SK-N-SH (cell line): ENCODE measurements at regions not wholly inside any gene's neighbourhood (a gene's known extent, or its start where the extent isn't known, plus 50 kb on each side); places are given as distances from the start of the nearest gene placed in this dataset.

Source experiments
- CHD2 ChIP-seq: fragments of 150-350 bp; IDR thresholded peaks from 2 replicates; pipeline ENCODE4 v1.6.1; 2018; ENCODE audit warnings: low read length; ENCODE audit not compliant: partially characterized antibody
- EZH2phosphoT487 ChIP-seq: fragments of 200-600 bp; sonication (generic); IDR thresholded peaks from 2 replicates; pipeline ENCODE4 v1.6.1; 2017; ENCODE audit warnings: low read depth, mixed run types, mild to moderate bottlenecking, antibody characterized with exemption, moderate library complexity, borderline replicate concordance
- GATA2 ChIP-seq: sonication (generic); formaldehyde crosslinking; IDR thresholded peaks from 2 replicates; pipeline ENCODE4 v1.5.0; 2020; ENCODE audit warnings: mild to moderate bottlenecking, missing genetic modification reagents
- RCOR1 ChIP-seq: fragments of 150-350 bp; IDR thresholded peaks from 2 replicates; pipeline ENCODE4 v1.6.1; 2017; ENCODE audit warnings: antibody characterized with exemption, low read length
- RFX5 ChIP-seq: IDR thresholded peaks from 2 replicates; pipeline ENCODE4 v1.6.1; 2012; ENCODE audit warnings: mild to moderate bottlenecking, improper control_type of control experiment, low read length
- TAF1 ChIP-seq: IDR thresholded peaks from 2 replicates; pipeline ENCODE4 v1.6.1; 2012; ENCODE audit warnings: low read depth, mild to moderate bottlenecking, low read length, moderate library complexity, borderline replicate concordance
- YY1 ChIP-seq: IDR thresholded peaks from 2 replicates; pipeline ENCODE4 v1.4.0; 2012; ENCODE audit warnings: low read depth, mild to moderate bottlenecking
- TF ChIP-seq, protein P1 (sequence below): fragments of 200-600 bp; sonication (generic); IDR thresholded peaks from 2 replicates; pipeline ENCODE4 v1.6.1; 2017; ENCODE audit warnings: antibody characterized with exemption, mild to moderate bottlenecking, moderate library complexity
- TF ChIP-seq, protein P2 (sequence below): IDR thresholded peaks from 2 replicates; pipeline ENCODE4 v1.6.1; 2012; ENCODE audit warnings: mild to moderate bottlenecking, low read depth, low read length, moderate library complexity
- TF ChIP-seq, protein P3 (sequence below): IDR thresholded peaks from 2 replicates; pipeline ENCODE4 v1.4.0; 2012; ENCODE audit warnings: low read depth, borderline replicate concordance
- TF ChIP-seq, protein P4 (sequence below): IDR thresholded peaks from 2 replicates; pipeline ENCODE4 v1.4.0; 2012; ENCODE audit warnings: low read depth, borderline replicate concordance

DNA sequence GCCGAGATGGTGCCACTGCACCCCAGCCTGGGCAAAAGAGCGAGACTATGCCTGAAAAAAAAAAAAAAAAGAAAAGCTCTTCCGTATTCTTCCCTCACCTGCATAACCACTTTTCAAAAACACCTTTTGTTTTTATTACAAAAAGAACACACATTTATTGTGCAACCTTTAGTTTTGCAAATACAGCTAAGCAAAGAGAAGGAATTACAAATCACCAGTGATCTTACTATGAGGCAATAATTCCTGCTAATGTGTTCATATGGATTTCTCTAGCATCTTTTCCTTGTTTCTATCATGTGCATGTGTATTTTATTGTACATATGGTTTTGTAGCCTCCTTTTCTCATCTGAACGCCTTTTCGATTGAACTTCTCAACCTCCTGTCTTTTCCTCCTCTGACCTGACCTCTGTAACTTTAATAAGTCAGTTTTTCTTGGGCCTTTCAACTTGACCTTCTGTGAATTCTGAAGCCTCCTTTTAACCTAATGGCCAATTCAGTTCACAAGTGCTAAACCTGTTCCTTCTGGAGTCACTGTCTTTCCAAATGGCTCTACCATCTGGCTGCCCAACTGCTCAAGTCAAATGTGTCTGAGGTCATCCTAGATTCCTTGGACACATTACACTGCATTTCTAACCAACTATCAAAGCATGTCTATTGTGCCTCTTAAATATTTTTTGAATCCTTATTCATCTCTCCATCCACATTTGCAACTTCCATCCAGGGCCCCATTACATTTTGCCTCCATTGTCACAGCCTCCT, 59.1 kb upstream of the DAPL1 start:
- TF ChIP-seq CHD2: no peak
- TF ChIP-seq, protein P1, sequence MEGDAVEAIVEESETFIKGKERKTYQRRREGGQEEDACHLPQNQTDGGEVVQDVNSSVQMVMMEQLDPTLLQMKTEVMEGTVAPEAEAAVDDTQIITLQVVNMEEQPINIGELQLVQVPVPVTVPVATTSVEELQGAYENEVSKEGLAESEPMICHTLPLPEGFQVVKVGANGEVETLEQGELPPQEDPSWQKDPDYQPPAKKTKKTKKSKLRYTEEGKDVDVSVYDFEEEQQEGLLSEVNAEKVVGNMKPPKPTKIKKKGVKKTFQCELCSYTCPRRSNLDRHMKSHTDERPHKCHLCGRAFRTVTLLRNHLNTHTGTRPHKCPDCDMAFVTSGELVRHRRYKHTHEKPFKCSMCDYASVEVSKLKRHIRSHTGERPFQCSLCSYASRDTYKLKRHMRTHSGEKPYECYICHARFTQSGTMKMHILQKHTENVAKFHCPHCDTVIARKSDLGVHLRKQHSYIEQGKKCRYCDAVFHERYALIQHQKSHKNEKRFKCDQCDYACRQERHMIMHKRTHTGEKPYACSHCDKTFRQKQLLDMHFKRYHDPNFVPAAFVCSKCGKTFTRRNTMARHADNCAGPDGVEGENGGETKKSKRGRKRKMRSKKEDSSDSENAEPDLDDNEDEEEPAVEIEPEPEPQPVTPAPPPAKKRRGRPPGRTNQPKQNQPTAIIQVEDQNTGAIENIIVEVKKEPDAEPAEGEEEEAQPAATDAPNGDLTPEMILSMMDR: no peak
- no peak for TF ChIP-seq TAF1
- no peak for TF ChIP-seq EZH2phosphoT487
- TF ChIP-seq, protein P2, sequence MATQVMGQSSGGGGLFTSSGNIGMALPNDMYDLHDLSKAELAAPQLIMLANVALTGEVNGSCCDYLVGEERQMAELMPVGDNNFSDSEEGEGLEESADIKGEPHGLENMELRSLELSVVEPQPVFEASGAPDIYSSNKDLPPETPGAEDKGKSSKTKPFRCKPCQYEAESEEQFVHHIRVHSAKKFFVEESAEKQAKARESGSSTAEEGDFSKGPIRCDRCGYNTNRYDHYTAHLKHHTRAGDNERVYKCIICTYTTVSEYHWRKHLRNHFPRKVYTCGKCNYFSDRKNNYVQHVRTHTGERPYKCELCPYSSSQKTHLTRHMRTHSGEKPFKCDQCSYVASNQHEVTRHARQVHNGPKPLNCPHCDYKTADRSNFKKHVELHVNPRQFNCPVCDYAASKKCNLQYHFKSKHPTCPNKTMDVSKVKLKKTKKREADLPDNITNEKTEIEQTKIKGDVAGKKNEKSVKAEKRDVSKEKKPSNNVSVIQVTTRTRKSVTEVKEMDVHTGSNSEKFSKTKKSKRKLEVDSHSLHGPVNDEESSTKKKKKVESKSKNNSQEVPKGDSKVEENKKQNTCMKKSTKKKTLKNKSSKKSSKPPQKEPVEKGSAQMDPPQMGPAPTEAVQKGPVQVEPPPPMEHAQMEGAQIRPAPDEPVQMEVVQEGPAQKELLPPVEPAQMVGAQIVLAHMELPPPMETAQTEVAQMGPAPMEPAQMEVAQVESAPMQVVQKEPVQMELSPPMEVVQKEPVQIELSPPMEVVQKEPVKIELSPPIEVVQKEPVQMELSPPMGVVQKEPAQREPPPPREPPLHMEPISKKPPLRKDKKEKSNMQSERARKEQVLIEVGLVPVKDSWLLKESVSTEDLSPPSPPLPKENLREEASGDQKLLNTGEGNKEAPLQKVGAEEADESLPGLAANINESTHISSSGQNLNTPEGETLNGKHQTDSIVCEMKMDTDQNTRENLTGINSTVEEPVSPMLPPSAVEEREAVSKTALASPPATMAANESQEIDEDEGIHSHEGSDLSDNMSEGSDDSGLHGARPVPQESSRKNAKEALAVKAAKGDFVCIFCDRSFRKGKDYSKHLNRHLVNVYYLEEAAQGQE: no peak
- TF ChIP-seq, protein P3, sequence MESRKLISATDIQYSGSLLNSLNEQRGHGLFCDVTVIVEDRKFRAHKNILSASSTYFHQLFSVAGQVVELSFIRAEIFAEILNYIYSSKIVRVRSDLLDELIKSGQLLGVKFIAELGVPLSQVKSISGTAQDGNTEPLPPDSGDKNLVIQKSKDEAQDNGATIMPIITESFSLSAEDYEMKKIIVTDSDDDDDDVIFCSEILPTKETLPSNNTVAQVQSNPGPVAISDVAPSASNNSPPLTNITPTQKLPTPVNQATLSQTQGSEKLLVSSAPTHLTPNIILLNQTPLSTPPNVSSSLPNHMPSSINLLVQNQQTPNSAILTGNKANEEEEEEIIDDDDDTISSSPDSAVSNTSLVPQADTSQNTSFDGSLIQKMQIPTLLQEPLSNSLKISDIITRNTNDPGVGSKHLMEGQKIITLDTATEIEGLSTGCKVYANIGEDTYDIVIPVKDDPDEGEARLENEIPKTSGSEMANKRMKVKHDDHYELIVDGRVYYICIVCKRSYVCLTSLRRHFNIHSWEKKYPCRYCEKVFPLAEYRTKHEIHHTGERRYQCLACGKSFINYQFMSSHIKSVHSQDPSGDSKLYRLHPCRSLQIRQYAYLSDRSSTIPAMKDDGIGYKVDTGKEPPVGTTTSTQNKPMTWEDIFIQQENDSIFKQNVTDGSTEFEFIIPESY: no peak
- TF ChIP-seq, protein P4, sequence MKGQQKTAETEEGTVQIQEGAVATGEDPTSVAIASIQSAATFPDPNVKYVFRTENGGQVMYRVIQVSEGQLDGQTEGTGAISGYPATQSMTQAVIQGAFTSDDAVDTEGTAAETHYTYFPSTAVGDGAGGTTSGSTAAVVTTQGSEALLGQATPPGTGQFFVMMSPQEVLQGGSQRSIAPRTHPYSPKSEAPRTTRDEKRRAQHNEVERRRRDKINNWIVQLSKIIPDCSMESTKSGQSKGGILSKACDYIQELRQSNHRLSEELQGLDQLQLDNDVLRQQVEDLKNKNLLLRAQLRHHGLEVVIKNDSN: no peak
- no peak for TF ChIP-seq YY1
- TF ChIP-seq RFX5: no peak
- TF ChIP-seq GATA2 (CRISPR knock-in tag): no peak
- TF ChIP-seq RCOR1: no peak
